Hematopoietic multipotent progenitor cell treated with erythropoietin and hydrocortisone succinate and interleukin-3 and kit ligand, for 15 days (in vitro differentiated cells): ENCODE measurements at regions not wholly inside any gene's neighbourhood (a gene's known extent, or its start where the extent isn't known, plus 50 kb on each side); places are given as distances from the start of the nearest gene placed in this dataset.
"Not testable (repeated sequence)": the region's sequence is repeated elsewhere in the genome, so short reads cannot be mapped to it uniquely, and the experiment has no call there.

ENCODE experiments used
- DNase-seq: peaks from one replicate; pipeline ENCODE4 v3.0.0-alpha.2; 2015; ENCODE audit warnings: low spot score

DNA sequence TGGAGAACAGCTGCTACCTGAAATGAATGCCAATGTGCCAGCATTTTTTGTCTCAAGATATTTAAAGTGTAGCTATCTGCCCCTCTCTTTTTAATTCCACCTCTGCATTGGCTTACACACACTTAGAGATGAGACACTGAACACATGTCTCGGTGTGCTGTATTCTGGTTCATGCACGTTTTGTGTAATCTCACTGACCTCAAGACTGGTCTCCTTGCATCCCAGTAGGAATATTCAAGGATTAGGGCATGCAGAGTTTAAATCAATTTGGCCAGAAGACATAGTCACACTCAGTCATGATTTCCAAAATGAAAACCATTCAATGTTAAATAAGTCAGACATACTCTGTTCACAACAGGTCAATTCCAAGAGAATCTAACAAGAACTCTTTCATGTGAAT lies 561.8 kb upstream of the TUSC1 start:
- DNase-seq = no peak

- DNase-seq = no peak
These were observed 559.0 kb upstream of the TUSC1 start for GRCh38 chr9:26237256-26237655.

DNA sequence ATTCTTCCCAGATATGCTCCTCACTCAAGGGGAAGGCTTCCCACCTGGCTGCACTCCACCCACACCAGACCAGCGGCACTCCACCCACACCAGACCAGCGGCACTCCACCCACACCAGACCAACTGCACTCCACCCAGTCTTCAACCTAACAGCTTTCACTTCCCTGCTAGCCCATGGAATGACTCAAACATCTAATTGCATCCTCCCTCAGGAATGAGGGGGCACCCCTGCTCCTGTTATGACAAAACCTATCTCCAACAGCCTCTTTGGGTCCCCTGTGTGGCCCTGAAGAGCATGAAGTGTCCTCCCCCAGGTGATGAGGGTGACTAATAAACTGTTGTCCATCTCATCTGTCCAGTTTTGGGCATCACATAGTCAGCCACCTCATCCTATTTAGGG lies 556.6 kb upstream of the TUSC1 start:
- DNase-seq = no peak

GRCh38 chr9:26231391-26231790 lies 553.1 kb upstream of the TUSC1 start:
- no peak for DNase-seq

- no peak for DNase-seq
These were observed 551.2 kb upstream of the TUSC1 start for GRCh38 chr9:26229324-26230054.

- DNase-seq = no peak
These were observed 550.0 kb upstream of the TUSC1 start for GRCh38 chr9:26228273-26228672.

- DNase-seq = no peak
These were observed 543.0 kb upstream of the TUSC1 start for GRCh38 chr9:26221290-26221689.

- DNase-seq = no peak
These were observed 542.1 kb upstream of the TUSC1 start for GRCh38 chr9:26220367-26220766.

DNA sequence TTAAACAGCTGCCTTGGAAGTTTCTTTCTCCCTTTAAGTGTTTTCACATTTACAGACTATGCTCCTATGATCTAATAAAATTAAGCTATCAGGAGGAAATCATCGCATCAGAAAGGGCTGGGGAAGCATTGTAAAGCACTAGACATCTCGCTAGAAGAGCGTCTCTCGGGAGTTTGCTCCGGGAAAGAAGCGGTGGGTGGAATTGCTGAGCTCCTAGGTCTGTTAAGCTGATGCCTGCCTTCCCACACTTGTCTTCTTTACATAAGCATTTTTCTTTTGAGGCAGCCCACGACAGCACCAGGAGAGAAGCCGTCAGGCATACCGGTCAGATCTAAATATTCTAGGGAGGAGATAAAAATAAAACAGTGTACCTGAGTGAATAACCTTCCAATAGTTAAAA lies 541.7 kb upstream of the TUSC1 start:
- DNase-seq = no peak

- DNase-seq = no peak
These were observed 538.5 kb upstream of the TUSC1 start for GRCh38 chr9:26216702-26217101.

- DNase-seq = not testable (repeated sequence)
These were observed 536.6 kb upstream of the TUSC1 start for GRCh38 chr9:26214713-26215444.

DNA sequence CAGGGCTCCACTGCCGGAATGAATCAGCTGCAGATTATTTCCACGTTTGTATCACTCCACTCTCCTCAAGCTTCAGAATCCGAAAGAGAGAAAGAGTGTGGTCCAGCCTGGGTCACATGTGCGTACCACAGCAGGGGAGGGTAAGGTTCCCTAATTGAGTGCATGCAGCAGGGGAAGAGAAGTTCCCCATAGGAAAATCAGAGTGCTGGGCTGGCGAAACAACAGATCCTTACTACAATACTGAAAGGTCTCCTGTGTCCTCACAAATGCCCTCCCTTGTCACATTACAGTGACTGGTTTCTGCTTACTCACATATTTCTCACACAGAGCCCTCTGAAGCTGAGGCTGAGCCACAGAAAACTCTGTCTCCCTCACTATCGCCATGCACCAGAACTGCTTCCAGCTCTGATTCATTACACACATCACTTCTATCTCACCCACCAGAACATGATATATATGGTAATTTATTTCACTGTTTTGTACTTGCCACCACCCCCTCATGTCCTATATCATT lies 532.2 kb upstream of the TUSC1 start:
- no peak for DNase-seq

DNA sequence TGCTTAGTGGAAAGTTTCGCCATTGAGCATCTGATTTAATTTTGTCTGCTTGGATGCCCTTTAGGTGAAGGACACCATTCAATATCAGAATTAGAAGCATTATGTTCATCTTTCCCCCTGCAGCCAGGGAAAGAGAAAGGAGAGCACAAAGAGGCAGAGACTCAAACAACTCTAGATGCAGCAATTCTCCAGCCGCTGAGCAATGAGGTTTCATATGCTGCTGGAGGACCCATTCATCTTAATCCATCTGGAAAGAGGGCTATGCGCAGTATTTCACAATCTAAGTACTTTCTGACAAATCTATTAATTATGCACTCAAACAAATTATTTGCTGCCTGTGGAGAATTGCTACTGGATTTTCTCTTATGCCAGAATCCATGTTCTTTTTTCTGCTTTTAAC lies 527.0 kb upstream of the TUSC1 start:
- no peak for DNase-seq

- no peak for DNase-seq
These were observed 515.0 kb upstream of the TUSC1 start for GRCh38 chr9:26193237-26193636.

DNA sequence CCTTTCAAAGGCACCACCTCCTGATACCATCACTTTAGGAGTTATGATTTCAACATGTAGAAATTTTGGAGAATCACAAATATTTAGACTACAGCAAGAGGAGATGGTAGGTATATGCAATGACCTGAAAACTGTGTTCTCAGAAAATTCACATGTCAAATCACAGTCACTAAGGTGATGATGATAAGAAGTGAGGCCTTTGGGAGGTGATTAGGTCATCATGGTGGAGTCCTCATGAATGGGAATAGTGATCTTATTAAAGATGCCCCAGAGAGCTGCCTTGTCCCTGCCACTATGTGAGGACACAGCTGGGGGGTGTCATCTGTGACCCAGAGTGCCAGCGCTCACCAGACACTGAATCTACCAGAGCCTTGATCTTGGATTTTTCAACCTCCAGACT lies 513.5 kb upstream of the TUSC1 start:
- DNase-seq = no peak

GRCh38 chr9:26181836-26182235 lies 503.6 kb upstream of the TUSC1 start:
- no peak for DNase-seq

DNA sequence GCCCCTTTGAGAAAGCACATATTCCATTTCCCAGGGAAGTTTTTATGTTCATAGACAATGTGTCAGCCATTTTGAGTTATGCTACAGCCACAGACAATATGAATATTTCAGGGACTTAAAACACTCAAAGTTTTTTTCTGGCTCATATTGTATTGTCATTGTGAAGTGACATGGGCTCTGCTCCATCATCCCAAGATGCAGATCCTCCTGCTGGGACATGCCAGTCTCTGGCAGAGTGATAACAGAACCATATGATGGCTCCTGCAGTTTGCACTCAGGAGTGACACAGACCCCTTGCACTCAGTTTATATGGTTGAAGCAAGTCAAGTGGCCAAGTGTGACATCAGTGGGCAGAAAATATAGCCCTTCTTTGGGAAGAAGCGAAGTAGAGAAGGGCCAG lies 498.4 kb upstream of the TUSC1 start:
- no peak for DNase-seq

- DNase-seq = no peak
These were observed 497.0 kb upstream of the TUSC1 start for GRCh38 chr9:26175264-26175663.

DNA sequence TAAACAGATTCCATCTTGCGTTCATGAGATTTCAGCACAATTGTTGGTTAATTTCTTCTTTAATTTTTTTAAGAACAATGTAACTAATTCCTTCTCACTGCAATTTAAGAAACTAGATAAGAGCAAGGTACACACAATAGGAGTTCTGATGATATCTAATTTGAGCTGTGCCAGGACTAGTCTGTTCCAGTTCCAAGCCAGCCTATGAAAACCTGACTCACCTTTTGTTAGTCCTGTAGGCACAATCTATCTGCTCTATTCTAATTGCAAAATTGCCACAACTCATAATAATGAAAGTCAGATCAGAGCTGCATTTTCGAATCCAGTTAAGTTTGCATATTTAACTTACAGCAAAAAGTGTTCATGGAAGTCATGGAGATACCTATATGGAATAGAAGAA lies 494.1 kb upstream of the TUSC1 start:
- DNase-seq = no peak

- DNase-seq = no peak
These were observed 493.4 kb upstream of the TUSC1 start for GRCh38 chr9:26171691-26172090.

- no peak for DNase-seq
These were observed 491.9 kb upstream of the TUSC1 start for GRCh38 chr9:26170190-26170589.

DNA sequence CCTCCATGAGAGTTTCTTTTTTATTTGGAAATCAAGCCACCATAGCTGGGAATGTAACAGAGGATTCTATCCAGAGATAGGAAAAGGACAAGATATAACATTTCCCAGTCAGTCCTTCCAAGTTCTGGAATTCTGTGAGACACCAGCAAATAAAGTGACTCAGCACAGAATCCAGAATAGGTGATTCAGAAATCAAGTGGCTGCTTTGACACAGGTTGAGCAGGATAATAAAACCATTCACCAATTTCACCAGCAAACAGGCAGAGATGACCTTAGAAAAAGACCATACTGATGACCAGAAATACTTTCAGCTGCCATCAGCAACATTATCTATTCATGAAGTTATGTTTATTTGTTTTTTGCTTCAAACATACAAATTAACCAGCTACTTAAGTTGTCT lies 491.5 kb upstream of the TUSC1 start:
- no peak for DNase-seq

- no peak for DNase-seq
These were observed 488.3 kb upstream of the TUSC1 start for GRCh38 chr9:26166537-26166936.

GRCh38 chr9:26165426-26165825 lies 487.2 kb upstream of the TUSC1 start:
- DNase-seq = no peak
